ENCODE measurements at regions not wholly inside any gene's neighbourhood (a gene's known extent, or its start where the extent isn't known, plus 50 kb on each side); places are given as distances from the start of the nearest gene placed in this dataset.

DNA sequence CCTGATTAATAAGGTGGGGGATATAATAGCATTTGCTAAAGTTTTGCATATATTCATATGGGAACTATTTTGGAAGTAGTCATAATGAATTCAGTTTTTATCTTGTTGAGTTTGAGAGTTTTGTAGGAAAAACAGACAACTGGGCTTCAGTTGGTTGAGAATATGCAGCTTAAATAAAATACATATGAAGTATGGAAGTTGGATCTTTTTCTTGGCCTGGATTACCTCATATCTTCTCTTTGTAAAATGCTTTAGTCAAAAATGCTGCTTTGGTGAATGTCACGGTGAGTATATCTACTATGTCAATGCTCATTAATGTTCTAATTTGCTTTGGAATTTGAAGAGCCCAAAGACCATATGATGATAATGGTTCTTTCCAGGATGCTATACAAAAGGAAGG is 552.2 kb upstream of the LMO3 start:
- no peak for DNase-seq
- H3K9me3 Mint-ChIP-seq (ENCODE audit: low read depth, unreplicated experiment): peaks cover 6% of the 10 kb centered on the region
- H3K4me3 Mint-ChIP-seq (ENCODE audit: low read depth, unreplicated experiment): no peak overlapping the region
- no peaks in the 10 kb centered on the region for H3K27me3 Mint-ChIP-seq (ENCODE audit: unreplicated experiment)
- CTCF ChIA-PET: no interaction called here
- intact Hi-C loops (cut with micrococcal nuclease; ENCODE audit: unreplicated experiment): no loop called here
- no peaks in the 10 kb centered on the region for H3K36me3 Mint-ChIP-seq (ENCODE audit: insufficient read depth, unreplicated experiment)
- H3K27ac Mint-ChIP-seq (ENCODE audit: unreplicated experiment): no peak overlapping the region
- TF ChIP-seq, protein P1, sequence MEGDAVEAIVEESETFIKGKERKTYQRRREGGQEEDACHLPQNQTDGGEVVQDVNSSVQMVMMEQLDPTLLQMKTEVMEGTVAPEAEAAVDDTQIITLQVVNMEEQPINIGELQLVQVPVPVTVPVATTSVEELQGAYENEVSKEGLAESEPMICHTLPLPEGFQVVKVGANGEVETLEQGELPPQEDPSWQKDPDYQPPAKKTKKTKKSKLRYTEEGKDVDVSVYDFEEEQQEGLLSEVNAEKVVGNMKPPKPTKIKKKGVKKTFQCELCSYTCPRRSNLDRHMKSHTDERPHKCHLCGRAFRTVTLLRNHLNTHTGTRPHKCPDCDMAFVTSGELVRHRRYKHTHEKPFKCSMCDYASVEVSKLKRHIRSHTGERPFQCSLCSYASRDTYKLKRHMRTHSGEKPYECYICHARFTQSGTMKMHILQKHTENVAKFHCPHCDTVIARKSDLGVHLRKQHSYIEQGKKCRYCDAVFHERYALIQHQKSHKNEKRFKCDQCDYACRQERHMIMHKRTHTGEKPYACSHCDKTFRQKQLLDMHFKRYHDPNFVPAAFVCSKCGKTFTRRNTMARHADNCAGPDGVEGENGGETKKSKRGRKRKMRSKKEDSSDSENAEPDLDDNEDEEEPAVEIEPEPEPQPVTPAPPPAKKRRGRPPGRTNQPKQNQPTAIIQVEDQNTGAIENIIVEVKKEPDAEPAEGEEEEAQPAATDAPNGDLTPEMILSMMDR (IDR thresholded peaks at IDR 0.05; ENCODE audit: unreplicated experiment): no peak
- BruUV-seq (replicated peaks): no TSS peak
- H3K4me1 Mint-ChIP-seq (ENCODE audit: low read depth, unreplicated experiment): no peaks in the 10 kb centered on the region

DNA sequence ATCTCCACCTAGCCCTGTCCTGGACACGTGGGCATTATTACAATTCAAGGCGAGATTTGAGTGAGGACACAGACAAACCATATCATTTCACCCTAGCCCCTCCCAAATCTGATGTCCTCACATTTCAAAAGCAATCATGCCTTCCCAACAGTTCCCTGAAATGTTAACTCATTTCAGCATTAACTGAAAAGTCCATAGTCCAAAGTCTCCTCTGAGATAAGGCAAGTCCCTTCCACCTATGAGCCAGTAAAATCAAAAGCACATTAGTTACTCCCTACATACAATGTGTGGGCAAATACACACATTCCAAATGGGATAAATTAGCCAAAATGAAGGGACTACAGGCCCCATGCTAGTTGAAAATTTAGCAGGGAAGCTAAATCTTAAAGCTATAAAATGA is 546.0 kb upstream of the LMO3 start:
- BruUV-seq (replicated peaks): no TSS peak
- Mint-ChIP-seq H3K9me3 (ENCODE audit: low read depth, unreplicated experiment) (peaks cover 12% of the 10 kb centered on the region), H3K27me3 (ENCODE audit: unreplicated experiment) (no peaks in the 10 kb centered on the region)

DNA sequence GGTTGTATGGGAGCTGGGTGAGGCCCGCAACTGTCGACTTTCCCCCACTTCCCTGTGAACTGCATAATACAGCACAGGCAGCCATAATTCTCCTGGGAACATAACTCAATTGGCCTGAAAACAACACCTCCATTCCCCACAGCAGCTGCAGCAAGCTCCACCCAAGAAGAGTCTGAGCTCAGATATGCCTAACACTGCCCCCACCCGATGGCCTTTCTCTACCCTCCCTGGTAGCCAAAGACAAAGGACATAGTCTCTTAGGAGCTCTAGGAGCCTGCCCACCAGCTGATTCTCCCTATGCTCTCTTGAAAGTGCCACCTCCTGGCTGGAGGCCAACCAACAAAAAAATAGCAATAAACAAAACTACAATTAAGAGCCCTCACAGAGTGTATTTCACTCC is 542.7 kb upstream of the LMO3 start:
- DNase-seq: no peak
- Mint-ChIP-seq H3K4me1 (ENCODE audit: low read depth, unreplicated experiment) (no peaks in the 10 kb centered on the region), H3K36me3 (ENCODE audit: insufficient read depth, unreplicated experiment) (no peaks in the 10 kb centered on the region), H3K9me3 (ENCODE audit: low read depth, unreplicated experiment) (peaks cover 8% of the 10 kb centered on the region), H3K27ac (ENCODE audit: unreplicated experiment) (no peak overlapping the region), H3K27me3 (ENCODE audit: unreplicated experiment) (no peaks in the 10 kb centered on the region), H3K4me3 (ENCODE audit: low read depth, unreplicated experiment) (no peak overlapping the region)
- intact Hi-C loops (cut with micrococcal nuclease; ENCODE audit: unreplicated experiment): loop anchor here (10.0 kb wide), 1 partner anchor 204 kb away; no protein-coding TSS in a partner anchor
- no TSS peak for BruUV-seq (replicated peaks)
- TF ChIP-seq, protein P1 (IDR thresholded peaks at IDR 0.05; ENCODE audit: unreplicated experiment): no peak
- CTCF ChIA-PET: no interaction called here

More for the DNA sequence above, 546.0 kb upstream of the LMO3 start:
- TF ChIP-seq, protein P1 (IDR thresholded peaks at IDR 0.05; ENCODE audit: unreplicated experiment): no peak
- CTCF ChIA-PET: no interaction called here
- intact Hi-C loops (cut with micrococcal nuclease; ENCODE audit: unreplicated experiment): no loop called here
- H3K4me3 Mint-ChIP-seq (ENCODE audit: low read depth, unreplicated experiment): no peak overlapping the region
- no peaks in the 10 kb centered on the region for H3K36me3 Mint-ChIP-seq (ENCODE audit: insufficient read depth, unreplicated experiment)
- no peak for DNase-seq
- H3K4me1 Mint-ChIP-seq (ENCODE audit: low read depth, unreplicated experiment): no peaks in the 10 kb centered on the region
- no peak overlapping the region for H3K27ac Mint-ChIP-seq (ENCODE audit: unreplicated experiment)

DNA sequence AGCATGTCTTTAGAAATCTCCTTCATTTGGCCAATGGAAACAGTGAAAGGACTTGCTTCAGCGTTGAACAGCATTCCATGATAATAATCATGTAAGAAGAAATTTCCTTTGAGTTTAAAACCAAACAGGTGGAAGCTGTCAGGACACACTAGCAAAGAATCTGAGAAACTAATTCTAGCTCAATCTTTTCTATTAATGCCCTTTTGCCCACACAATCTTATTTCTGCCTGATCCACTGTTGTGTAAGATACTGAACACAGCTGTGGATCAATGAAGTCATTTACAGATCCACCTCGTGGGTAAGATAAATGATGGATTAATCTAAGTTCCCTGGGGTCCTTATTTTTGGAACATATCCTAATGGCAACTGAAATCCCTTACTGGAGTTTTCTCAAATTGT is 536.9 kb upstream of the LMO3 start:
- no peaks in the 10 kb centered on the region for H3K27me3 Mint-ChIP-seq (ENCODE audit: unreplicated experiment)
- BruUV-seq (replicated peaks): no TSS peak
- peaks cover 11% of the 10 kb centered on the region for H3K4me1 Mint-ChIP-seq (ENCODE audit: low read depth, unreplicated experiment)
- CTCF ChIA-PET: no interaction called here
- intact Hi-C loops (cut with micrococcal nuclease; ENCODE audit: unreplicated experiment): loop anchor here (10.0 kb wide), 1 partner anchor 198 kb away; no protein-coding TSS in a partner anchor
- DNase-seq: no peak
- no peaks in the 10 kb centered on the region for H3K9me3 Mint-ChIP-seq (ENCODE audit: low read depth, unreplicated experiment)
- no peaks in the 10 kb centered on the region for H3K36me3 Mint-ChIP-seq (ENCODE audit: insufficient read depth, unreplicated experiment)
- no peak overlapping the region for H3K27ac Mint-ChIP-seq (ENCODE audit: unreplicated experiment)
- H3K4me3 Mint-ChIP-seq (ENCODE audit: low read depth, unreplicated experiment): no peak overlapping the region
- TF ChIP-seq, protein P1 (IDR thresholded peaks at IDR 0.05; ENCODE audit: unreplicated experiment): no peak
